Caco-2 (cell line): ENCODE measurements at regions not wholly inside any gene's neighbourhood (a gene's known extent, or its start where the extent isn't known, plus 50 kb on each side); places are given as distances from the start of the nearest gene placed in this dataset.

Experiments
- BruUV-seq: library from RNA; stranded (reverse); fragments of 400-500 nt; replicated peaks from 2 replicates; lab custom pipeline; 2021; lab: Mats Ljungman, UMichigan
- CTCF ChIA-PET: fragments of 300-600 bp; sonication (Branson Sonifier 250); formaldehyde crosslinking; loops from one replicate; lab custom pipeline; 2022; ENCODE audit warnings: antibody characterized with exemption; lab: Charles Lee
- POLR2A ChIA-PET: fragments of 300-600 bp; sonication (Branson Sonifier 250); formaldehyde crosslinking; loops from one replicate; lab custom pipeline; 2022; ENCODE audit warnings: antibody characterized with exemption; lab: Charles Lee
- DNase-seq, 2 experiments: peaks; one replicate each; pipeline versions ENCODE4 v3.0.0 to v3.0.0-alpha.2; 2020 to 2022
- H3K27me3 ChIP-seq: replicated peaks from 2 replicates; pipeline ENCODE4 v1.6.0; 2011; ENCODE audit warnings: low read length; ENCODE audit not compliant: control insufficient read depth, insufficient read depth
- H3K36me3 ChIP-seq: 2 replicates; pipeline ENCODE4 v1.5.1; 2011; ENCODE audit warnings: low read length; ENCODE audit not compliant: control insufficient read depth, insufficient read depth
- H3K4me1 ChIP-seq: fragments of 250-450 bp; sonication (Bioruptor Pico); 2 replicates; pipeline ENCODE4 v1.5.1; 2020; ENCODE audit warnings: mild to moderate bottlenecking
- H3K4me3 ChIP-seq: 2 replicates; pipeline ENCODE4 v1.5.1; 2011; ENCODE audit warnings: low read depth, mild to moderate bottlenecking, control low read depth, low read length
- H3K9me3 ChIP-seq: fragments of 250-450 bp; sonication (Bioruptor Pico); 2 replicates; pipeline ENCODE4 v1.5.1; 2020; ENCODE audit warnings: mild to moderate bottlenecking, moderate library complexity
- H3K27ac Mint-ChIP-seq: one replicate; pipeline ENCODE4 v1.8.0; 2022; ENCODE audit warnings: mixed read lengths; ENCODE audit not compliant: unreplicated experiment
- H3K27me3 Mint-ChIP-seq: one replicate; pipeline ENCODE4 v1.8.0; 2022; ENCODE audit warnings: mixed read lengths; ENCODE audit not compliant: insufficient read depth, unreplicated experiment
- H3K36me3 Mint-ChIP-seq: one replicate; pipeline ENCODE4 v1.8.0; 2022; ENCODE audit warnings: mild to moderate bottlenecking, mixed read lengths; ENCODE audit not compliant: insufficient read depth, unreplicated experiment
- H3K4me1 Mint-ChIP-seq: one replicate; pipeline ENCODE4 v1.8.0; 2022; ENCODE audit warnings: low read depth, mixed read lengths; ENCODE audit not compliant: unreplicated experiment
- H3K4me3 Mint-ChIP-seq: one replicate; pipeline ENCODE4 v1.8.0; 2022; ENCODE audit warnings: mild to moderate bottlenecking, moderate library complexity, mixed read lengths; ENCODE audit not compliant: unreplicated experiment
- H3K9me3 Mint-ChIP-seq: one replicate; pipeline ENCODE4 v1.8.0; 2022; ENCODE audit warnings: mixed read lengths; ENCODE audit not compliant: unreplicated experiment
- intact Hi-C: fragments of 100-400 bp; cut with micrococcal nuclease; formaldehyde crosslinking; loops from one replicate; pipeline ENCODE4 v1.10.0; 2022; ENCODE audit not compliant: unreplicated experiment
- TF ChIP-seq, protein P1 (sequence below), 2 experiments: fragments of 200-600 bp in 1 of 2; IDR thresholded peaks; 1 replicate in 1 of 2; 2 replicates in 1 of 2; pipeline versions ENCODE4 v1.5.1 to v1.8.0; 2011 to 2022; ENCODE audit warnings: antibody characterized with exemption in 1 of 2, control low read depth in 1 of 2, inconsistent platforms in 1 of 2, low read depth in 1 of 2, low read length in 1 of 2, mild to moderate bottlenecking in 1 of 2, moderate library complexity in 1 of 2; ENCODE audit not compliant: insufficient read depth in 1 of 2, severe bottlenecking in 1 of 2, unreplicated experiment in 1 of 2

- Mint-ChIP-seq H3K4me1 (no peaks in the 10 kb centered on the region), H3K27ac (no peak overlapping the region), H3K4me3 (no peak overlapping the region), H3K36me3 (no peaks in the 10 kb centered on the region), H3K27me3 (peaks cover 16% of the 10 kb centered on the region), H3K9me3 (no peaks in the 10 kb centered on the region)
- ChIA-PET POLR2A (no interaction called here), CTCF (no interaction called here)
- H3K4me1 ChIP-seq = no peaks in the 10 kb centered on the region
- H3K9me3 ChIP-seq = no peaks in the 10 kb centered on the region; the same call in 1 of the 2 replicates
- intact Hi-C loops = no loop called here
- H3K27me3 ChIP-seq = no peaks in the 10 kb centered on the region; the same call in none of the 2 replicates
- H3K4me3 ChIP-seq = no peak overlapping the region
- H3K36me3 ChIP-seq = no peaks in the 10 kb centered on the region
- DNase-seq = no peak
- no TSS peak for BruUV-seq
- TF ChIP-seq, protein P1, sequence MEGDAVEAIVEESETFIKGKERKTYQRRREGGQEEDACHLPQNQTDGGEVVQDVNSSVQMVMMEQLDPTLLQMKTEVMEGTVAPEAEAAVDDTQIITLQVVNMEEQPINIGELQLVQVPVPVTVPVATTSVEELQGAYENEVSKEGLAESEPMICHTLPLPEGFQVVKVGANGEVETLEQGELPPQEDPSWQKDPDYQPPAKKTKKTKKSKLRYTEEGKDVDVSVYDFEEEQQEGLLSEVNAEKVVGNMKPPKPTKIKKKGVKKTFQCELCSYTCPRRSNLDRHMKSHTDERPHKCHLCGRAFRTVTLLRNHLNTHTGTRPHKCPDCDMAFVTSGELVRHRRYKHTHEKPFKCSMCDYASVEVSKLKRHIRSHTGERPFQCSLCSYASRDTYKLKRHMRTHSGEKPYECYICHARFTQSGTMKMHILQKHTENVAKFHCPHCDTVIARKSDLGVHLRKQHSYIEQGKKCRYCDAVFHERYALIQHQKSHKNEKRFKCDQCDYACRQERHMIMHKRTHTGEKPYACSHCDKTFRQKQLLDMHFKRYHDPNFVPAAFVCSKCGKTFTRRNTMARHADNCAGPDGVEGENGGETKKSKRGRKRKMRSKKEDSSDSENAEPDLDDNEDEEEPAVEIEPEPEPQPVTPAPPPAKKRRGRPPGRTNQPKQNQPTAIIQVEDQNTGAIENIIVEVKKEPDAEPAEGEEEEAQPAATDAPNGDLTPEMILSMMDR (IDR thresholded peaks at IDR 0.05; ENCODE audit: insufficient read depth in 1 of 2, low read depth in 1 of 2, low read length in 1 of 2, severe bottlenecking in 1 of 2, unreplicated experiment in 1 of 2) = no peak
Observed at GRCh38 chr2:45191146-45191863, 182.1 kb upstream of the SIX2 start.

- no peaks in the 10 kb centered on the region for H3K36me3 ChIP-seq
- intact Hi-C loops = no loop called here
- H3K27ac Mint-ChIP-seq = no peak overlapping the region
- ChIA-PET CTCF (interaction anchor here (0.6 kb wide), 1 partner anchor 216 kb away, joined by 3 read pairs; no protein-coding TSS in a partner anchor), POLR2A (no interaction called here)
- no peaks in the 10 kb centered on the region for H3K9me3 Mint-ChIP-seq
- H3K4me3 Mint-ChIP-seq = no peak overlapping the region
- no peaks in the 10 kb centered on the region for H3K4me1 ChIP-seq
- no peaks in the 10 kb centered on the region for H3K9me3 ChIP-seq
- H3K4me1 Mint-ChIP-seq = no peaks in the 10 kb centered on the region
- BruUV-seq = no TSS peak
- H3K36me3 Mint-ChIP-seq = no peaks in the 10 kb centered on the region
- no peak for DNase-seq
- H3K4me3 ChIP-seq = no peak overlapping the region
- no peaks in the 10 kb centered on the region; the same call in none of the 2 replicates for H3K27me3 ChIP-seq
- H3K27me3 Mint-ChIP-seq = peaks cover 16% of the 10 kb centered on the region
- TF ChIP-seq, protein P1 (IDR thresholded peaks at IDR 0.05; ENCODE audit: insufficient read depth in 1 of 2, low read depth in 1 of 2, low read length in 1 of 2, severe bottlenecking in 1 of 2, unreplicated experiment in 1 of 2) = no peak
Observed at GRCh38 chr2:45190481-45190942, 181.3 kb upstream of the SIX2 start.

GRCh38 chr2:45184606-45185005 is 175.4 kb upstream of the SIX2 start:
- no peaks in the 10 kb centered on the region for H3K9me3 ChIP-seq
- H3K4me1 ChIP-seq = no peaks in the 10 kb centered on the region
- Mint-ChIP-seq H3K36me3 (no peaks in the 10 kb centered on the region), H3K27ac (no peak overlapping the region), H3K4me1 (peaks cover 8% of the 10 kb centered on the region), H3K27me3 (peaks cover 20% of the 10 kb centered on the region), H3K9me3 (no peaks in the 10 kb centered on the region), H3K4me3 (no peak overlapping the region)
- POLR2A ChIA-PET = no interaction called here
- no peaks in the 10 kb centered on the region for H3K36me3 ChIP-seq
- intact Hi-C loops = no loop called here
- DNase-seq = no peak
- TF ChIP-seq, protein P1 (IDR thresholded peaks at IDR 0.05; ENCODE audit: insufficient read depth in 1 of 2, low read depth in 1 of 2, low read length in 1 of 2, severe bottlenecking in 1 of 2, unreplicated experiment in 1 of 2) = no peak
- H3K4me3 ChIP-seq = no peak overlapping the region
- H3K27me3 ChIP-seq = no peaks in the 10 kb centered on the region
- no TSS peak for BruUV-seq
- CTCF ChIA-PET = no interaction called here
